GM21381 (cell line): ENCODE measurements at regions not wholly inside any gene's neighbourhood (a gene's known extent, or its start where the extent isn't known, plus 50 kb on each side); places are given as distances from the start of the nearest gene placed in this dataset.

Experiments
- ATAC-seq: cut with Tn5 transposase; IDR thresholded peaks from one replicate; pipeline ENCODE4 v1.9.1; 2021; ENCODE audit warnings: mild to moderate bottlenecking, moderate library complexity; ENCODE audit not compliant: unreplicated experiment

DNA sequence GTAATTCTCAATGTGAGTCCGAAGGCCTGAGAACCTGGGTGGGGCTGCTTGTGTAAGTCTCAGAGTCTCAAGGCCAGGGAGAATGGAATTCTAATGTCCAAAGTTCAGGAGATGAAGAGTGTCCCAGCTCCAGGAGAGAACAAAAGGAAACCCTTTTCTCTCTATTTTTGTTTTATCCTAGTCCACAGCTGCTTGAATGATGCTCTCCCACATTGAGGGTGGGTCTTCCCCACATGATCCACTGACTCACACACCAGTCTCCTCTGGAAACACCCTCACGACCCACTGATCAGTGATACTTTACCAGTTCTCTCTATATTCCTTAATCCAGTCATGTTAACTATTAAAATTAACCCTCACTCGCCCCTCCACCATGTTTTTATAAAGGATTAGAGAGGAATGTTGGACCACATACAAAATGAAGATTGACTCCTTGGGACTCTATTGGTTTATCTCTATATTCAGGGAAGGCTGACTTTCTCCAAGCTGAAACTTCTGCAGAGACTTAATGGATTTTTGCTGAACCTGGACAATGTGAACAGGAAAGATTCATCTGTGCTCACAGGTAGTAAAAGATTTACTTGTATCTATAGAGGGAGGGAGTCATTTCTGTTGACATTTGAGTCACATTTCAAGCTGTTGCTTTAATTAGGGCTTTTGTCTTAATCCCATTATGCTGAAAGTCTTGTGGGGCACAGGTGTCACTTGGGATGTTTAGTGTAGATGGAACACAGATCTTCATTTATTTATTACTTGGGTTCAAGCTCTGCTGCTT, 1061.0 kb upstream of the TMEM132C start:
- no peak for ATAC-seq

DNA sequence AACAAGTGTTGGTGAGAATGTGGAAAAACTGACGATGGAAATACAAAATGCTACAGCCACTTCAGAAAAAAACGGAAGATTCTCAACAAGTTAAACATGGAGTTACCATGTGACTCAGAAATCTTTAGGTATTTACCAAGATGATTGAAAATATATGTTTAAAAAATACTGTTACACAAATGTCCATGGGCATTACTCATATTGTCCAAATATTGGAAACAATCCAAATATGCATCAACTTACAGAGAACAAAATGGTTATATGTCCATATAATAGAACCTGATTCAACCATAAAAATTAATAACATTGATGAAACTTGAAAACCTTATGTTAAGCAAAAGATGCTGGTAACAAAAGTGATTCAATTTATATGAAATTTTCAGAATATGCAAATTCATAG, 1057.7 kb upstream of the TMEM132C start:
- no peak for ATAC-seq

DNA sequence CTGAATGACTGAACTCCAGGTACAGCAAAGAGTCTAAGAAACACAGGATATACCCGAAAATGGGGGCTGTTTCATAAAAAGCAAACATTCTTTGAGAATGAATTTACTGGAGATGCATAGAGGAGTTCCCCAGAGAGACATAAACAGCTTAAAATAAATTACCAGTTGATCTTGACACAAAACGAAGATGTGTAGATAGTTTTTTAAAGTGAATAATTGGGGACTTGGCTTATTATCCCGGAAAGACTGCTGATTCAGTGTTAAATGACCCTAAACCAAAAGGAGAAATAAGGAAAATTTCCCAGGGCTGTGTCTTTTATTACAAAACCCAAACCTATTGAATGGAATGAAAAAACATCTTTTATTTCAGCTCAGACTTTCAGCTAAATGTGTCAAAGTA, 1052.8 kb upstream of the TMEM132C start:
- no peak for ATAC-seq

- ATAC-seq, result no peak
Observed at GRCh38 chr12:127223011-127223410, 1044.0 kb upstream of the TMEM132C start.

- ATAC-seq, result no peak
Observed at GRCh38 chr12:127223731-127224130, 1043.2 kb upstream of the TMEM132C start.

- no peak for ATAC-seq
Observed at GRCh38 chr12:127230843-127231260, 1036.1 kb upstream of the TMEM132C start.

DNA sequence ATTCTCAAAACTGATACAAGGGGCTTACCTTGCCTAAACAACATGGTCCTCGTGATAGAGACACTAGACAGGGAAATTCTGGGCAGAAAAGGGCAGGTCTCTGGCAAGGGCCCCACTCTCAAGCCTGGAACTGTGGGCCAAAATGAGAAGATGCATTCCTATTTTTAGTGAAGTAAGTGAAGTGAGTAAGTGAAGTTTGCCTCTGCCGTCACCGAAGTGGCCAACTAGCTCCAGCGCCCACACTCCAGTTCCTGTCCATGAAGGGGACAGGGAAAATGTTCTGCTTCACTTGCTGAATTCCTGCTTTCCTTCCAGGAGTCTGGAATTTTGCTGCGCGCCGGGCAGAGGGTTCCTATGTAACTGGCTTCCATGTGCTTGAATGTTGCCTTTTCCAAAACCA, 1035.6 kb upstream of the TMEM132C start:
- no peak for ATAC-seq

DNA sequence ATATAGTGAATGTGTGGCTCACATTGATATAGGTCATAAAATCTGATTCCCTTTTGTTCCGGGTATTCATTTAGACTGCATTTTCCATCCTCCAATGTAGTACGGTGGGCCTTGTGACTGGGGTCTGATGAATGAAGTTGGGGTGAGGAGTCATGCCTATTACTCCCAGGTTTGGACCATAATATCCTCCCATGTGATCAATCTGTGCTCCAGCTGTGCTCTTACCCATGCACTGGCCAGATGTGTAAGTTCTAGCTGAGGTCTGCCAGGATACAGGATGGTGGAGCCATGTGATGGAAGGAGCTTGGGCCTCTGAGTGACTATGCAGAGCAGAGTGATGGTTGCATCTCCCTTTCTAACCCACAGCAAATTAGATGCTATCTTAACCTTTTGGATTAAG, 1034.0 kb upstream of the TMEM132C start:
- no peak for ATAC-seq

- no peak for ATAC-seq
Observed at GRCh38 chr12:127235761-127236160, 1031.2 kb upstream of the TMEM132C start.

- ATAC-seq, result no peak
Observed at GRCh38 chr12:127236491-127236890, 1030.5 kb upstream of the TMEM132C start.

DNA sequence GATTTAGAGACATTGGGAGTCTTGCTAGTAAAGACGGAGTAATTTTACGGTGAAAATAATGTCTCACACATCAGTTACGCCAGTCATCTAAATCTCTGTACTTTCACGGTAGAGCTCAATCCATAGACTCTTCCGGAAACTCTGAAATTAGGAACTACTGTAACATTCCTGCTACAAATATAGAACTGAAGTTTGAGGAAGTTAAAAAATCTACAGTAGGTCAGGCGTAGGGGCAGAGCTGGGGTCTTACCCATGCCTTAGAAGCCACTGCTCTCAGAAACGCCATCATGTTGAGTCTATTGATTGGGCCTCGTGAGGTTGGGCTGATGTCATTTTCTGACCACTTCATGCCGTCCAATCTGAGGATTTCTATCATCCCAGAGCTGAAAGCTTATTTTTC, 1029.8 kb upstream of the TMEM132C start:
- ATAC-seq, result no peak

GRCh38 chr12:127238107-127238506, 1028.9 kb upstream of the TMEM132C start:
- no peak for ATAC-seq

DNA sequence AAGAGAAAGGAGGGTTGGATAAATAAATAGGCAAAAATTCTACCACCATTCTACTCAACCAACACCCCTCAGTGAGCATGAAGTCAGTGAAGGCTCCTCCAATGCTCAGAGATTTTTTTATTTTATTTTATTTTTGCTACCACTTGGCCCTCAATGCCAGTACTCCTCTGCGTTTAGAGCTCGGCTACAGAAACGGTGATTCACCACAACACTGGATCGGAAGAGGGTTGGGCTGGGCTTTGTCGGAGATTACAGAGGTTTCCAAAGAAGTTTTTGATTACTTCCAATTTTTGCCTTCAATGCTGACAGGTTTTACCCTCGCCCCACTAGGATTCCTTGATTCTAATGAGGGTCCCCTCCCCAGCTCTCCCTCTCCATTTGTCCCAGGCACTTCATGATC, 1027.2 kb upstream of the TMEM132C start:
- no peak for ATAC-seq

GRCh38 chr12:127240249-127240929, 1026.6 kb upstream of the TMEM132C start:
- no peak for ATAC-seq

GRCh38 chr12:127241072-127241817, 1025.7 kb upstream of the TMEM132C start:
- ATAC-seq, result no peak

DNA sequence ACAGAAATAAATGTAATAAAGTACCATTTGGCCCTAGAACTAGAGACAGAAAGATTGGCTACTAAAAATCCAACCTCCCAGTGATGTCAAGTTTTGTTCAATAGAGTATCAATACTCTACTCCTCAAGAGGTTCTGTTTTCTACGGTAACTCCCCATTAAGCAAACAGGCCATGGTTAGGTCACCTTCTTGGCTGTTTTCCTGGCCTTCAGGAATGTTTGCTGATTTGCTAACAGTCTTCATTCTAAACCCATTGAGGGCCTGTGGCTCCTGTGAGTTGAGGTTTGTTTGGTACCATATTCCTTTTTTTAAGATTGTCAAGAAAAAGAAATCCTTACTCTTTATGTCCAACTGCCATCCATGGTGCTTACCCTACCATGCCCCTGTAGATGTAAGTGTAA, 1022.0 kb upstream of the TMEM132C start:
- no peak for ATAC-seq

- ATAC-seq, result no peak
Observed at GRCh38 chr12:127245437-127245836, 1021.5 kb upstream of the TMEM132C start.

DNA sequence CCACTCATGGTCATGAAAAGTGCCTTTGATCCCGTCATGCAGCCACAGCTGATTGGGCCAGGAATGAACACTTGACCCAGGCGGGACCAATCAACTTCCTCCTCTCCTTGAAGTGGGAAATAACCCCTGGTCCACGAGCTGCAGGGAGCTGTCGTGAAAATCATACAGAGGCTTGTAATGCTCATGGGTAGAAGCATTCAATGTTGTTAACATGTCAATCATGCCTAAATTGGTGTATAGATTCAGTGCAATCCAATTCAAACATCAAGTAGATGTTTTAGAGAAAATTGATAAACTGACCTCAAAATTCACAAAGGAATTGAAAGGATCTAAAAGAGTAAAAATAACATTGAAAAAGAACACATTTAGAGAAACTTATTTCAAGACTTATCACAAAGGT, 1019.0 kb upstream of the TMEM132C start:
- no peak for ATAC-seq

- no peak for ATAC-seq
Observed at GRCh38 chr12:127249428-127249827, 1017.5 kb upstream of the TMEM132C start.

DNA sequence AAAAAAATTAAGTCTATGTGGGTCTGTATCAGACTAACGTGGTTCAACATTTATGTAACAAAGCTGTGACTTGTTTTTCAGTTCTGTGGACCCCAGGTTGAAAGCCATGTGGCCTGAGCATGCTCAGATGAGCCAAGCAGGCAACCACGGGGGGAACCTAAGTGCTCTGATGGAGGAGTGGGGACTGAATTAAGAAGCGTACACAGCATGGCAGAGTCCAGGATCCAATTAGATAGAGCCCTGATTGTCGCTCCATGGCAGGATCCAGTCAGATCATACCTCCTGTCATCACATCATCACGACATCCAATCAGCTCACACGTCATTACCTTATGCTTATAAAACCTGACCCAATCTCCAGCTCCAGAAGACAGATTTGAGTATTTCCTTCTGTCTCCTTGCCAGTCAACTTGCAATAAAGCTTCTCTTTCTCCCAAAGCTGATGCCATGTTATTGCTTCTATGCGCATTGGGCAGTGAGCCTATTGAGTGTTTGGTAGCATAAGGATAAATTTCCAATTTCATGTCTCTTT, 1013.1 kb upstream of the TMEM132C start:
- no peak for ATAC-seq

DNA sequence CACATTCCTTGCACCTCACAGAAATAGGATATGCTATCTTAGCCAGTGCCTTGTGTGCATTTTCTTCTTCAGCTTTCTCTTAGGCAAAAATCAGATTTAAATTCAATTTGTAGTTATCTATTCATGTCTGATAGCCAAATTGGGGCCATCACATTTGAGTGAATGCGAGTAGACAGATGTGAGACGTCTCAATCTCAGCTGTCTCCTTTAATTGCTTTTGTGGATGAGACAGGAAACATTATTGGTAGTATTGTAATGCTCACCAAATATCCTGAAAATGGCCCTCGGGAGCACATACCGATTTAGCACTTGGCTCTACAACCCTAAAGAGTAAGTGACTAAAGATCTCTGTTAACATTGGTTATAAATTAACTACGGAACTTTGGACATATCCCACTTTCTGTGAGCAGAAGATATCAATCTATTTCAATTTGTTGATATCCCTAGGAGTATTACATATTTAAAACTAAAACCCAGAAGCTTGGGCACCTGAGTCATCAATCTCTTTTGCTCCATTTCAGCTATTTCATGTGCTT, 1012.5 kb upstream of the TMEM132C start:
- no peak for ATAC-seq
